H1 (cell line): ENCODE measurements at regions not wholly inside any gene's neighbourhood (a gene's known extent, or its start where the extent isn't known, plus 50 kb on each side); places are given as distances from the start of the nearest gene placed in this dataset.

ENCODE experiments used
- CTCF ChIA-PET: fragments of 300-600 bp; sonication (Branson Sonifier 250); formaldehyde crosslinking; loops from one replicate; lab custom pipeline; 2021; ENCODE audit not compliant: partially characterized antibody; lab: Charles Lee
- POLR2A ChIA-PET: fragments of 300-600 bp; sonication (Branson Sonifier 250); formaldehyde crosslinking; loops from one replicate; lab custom pipeline; 2021; ENCODE audit warnings: inconsistent platforms; ENCODE audit not compliant: partially characterized antibody; lab: Charles Lee
- DNase-seq, 2 experiments: peaks; one replicate each; pipeline versions ENCODE4 v3.0.0 to v3.0.0-alpha.2; 2010 to 2022; ENCODE audit warnings: low spot score in 2 of 2, low read depth in 1 of 2, mixed read lengths in 1 of 2
- FAIRE-seq: peaks from 2 replicates; lab custom pipeline; 2011; peaks lifted over from hg19 to GRCh38; lab: Jason Lieb, UNC
- H2AFZ ChIP-seq: 2 replicates; pipeline ENCODE4 v1.8.1; 2012; ENCODE audit warnings: low read length, inconsistent platforms
- H2AK5ac ChIP-seq: 2 replicates; pipeline ENCODE4 v1.6.1; 2013; ENCODE audit warnings: low read depth, low read length
- H2BK120ac ChIP-seq: replicated peaks from 2 replicates; pipeline ENCODE3; 2013; ENCODE audit warnings: low read depth, low read length, inconsistent platforms
- H2BK12ac ChIP-seq: 2 replicates; pipeline ENCODE4 v1.6.1; 2013; ENCODE audit warnings: low read depth, low read length
- H2BK15ac ChIP-seq: 2 replicates; pipeline ENCODE4 v1.6.1; 2013; ENCODE audit warnings: low read length
- H2BK20ac ChIP-seq: 2 replicates; pipeline ENCODE4 v1.6.1; 2013; ENCODE audit warnings: low read length
- H2BK5ac ChIP-seq: 2 replicates; pipeline ENCODE4 v1.6.1; 2013; ENCODE audit warnings: low read depth, low read length
- H3K14ac ChIP-seq: 2 replicates; pipeline ENCODE4 v1.6.1; 2013; ENCODE audit warnings: inconsistent platforms; ENCODE audit not compliant: insufficient read length
- H3K18ac ChIP-seq: 2 replicates; pipeline ENCODE4 v1.6.1; 2013; ENCODE audit warnings: low read length; ENCODE audit errors: extremely low read depth
- H3K23ac ChIP-seq: 2 replicates; pipeline ENCODE4 v1.6.1; 2013; ENCODE audit warnings: inconsistent platforms; ENCODE audit not compliant: insufficient read length
- H3K23me2 ChIP-seq: 2 replicates; pipeline ENCODE4 v1.6.1; 2013; ENCODE audit warnings: low read depth, low read length
- H3K27ac ChIP-seq: 2 replicates; pipeline ENCODE4 v1.6.1; 2011; ENCODE audit warnings: low read depth, low read length, inconsistent platforms
- H3K27me3 ChIP-seq, 4 experiments: replicated peaks in 1 of 4; 1 replicate in 1 of 4; 2 replicates in 3 of 4; pipeline versions ENCODE4 v1.6.1 to v1.8.1; 2011 to 2013; ENCODE audit warnings: low read length in 3 of 4, mild to moderate bottlenecking in 3 of 4, inconsistent platforms in 2 of 4, mixed read lengths in 2 of 4, moderate library complexity in 1 of 4; ENCODE audit not compliant: control insufficient read depth in 3 of 4, insufficient read depth in 3 of 4; ENCODE audit errors: extremely low read depth in 1 of 4
- H3K36me3 ChIP-seq, 4 experiments: 2 replicates each; pipeline versions ENCODE4 v1.6.1 to v1.8.1; 2011 to 2013; ENCODE audit warnings: mild to moderate bottlenecking in 4 of 4, low read length in 3 of 4, moderate library complexity in 2 of 4, control low read depth in 1 of 4, inconsistent platforms in 1 of 4; ENCODE audit not compliant: insufficient read depth in 4 of 4, control insufficient read depth in 2 of 4
- H3K4ac ChIP-seq: replicated peaks from 2 replicates; pipeline ENCODE3; 2013; ENCODE audit warnings: low read length, low read depth, mixed read lengths, inconsistent platforms; ENCODE audit not compliant: insufficient read length
- H3K4me1 ChIP-seq, 4 experiments: replicated peaks in 1 of 4; 1 replicate in 1 of 4; 2 replicates in 3 of 4; pipeline versions ENCODE4 v1.6.1 to v1.8.1; 2011 to 2013; ENCODE audit warnings: low read length in 3 of 4, inconsistent platforms in 2 of 4, mixed read lengths in 1 of 4; ENCODE audit not compliant: insufficient read depth in 4 of 4, control insufficient read depth in 3 of 4
- H3K4me2 ChIP-seq, 2 experiments: 2 replicates each; pipeline versions ENCODE4 v1.6.1 to v1.8.1; 2011 to 2013; ENCODE audit warnings: low read depth in 2 of 2, low read length in 2 of 2, control low read depth in 1 of 2, inconsistent platforms in 1 of 2, mild to moderate bottlenecking in 1 of 2; ENCODE audit not compliant: insufficient read depth in 1 of 2
- H3K4me3 ChIP-seq, 4 experiments: fragments of 200-600, 300-600 bp in 1 of 4; sonication (generic), shearing (Covaris generic), sonication (Bioruptor Twin) in 1 of 4; 2 replicates each; pipeline versions ENCODE4 v1.5.1 to v1.8.1; 2011 to 2016; ENCODE audit warnings: low read length in 4 of 4, low read depth in 3 of 4, control low read depth in 2 of 4, inconsistent platforms in 2 of 4, mild to moderate bottlenecking in 2 of 4, mixed read lengths in 1 of 4, moderate library complexity in 1 of 4; ENCODE audit not compliant: insufficient read depth in 2 of 4; ENCODE audit errors: extremely low read depth in 1 of 4
- H3K56ac ChIP-seq: replicated peaks from 2 replicates; pipeline ENCODE3; 2013; ENCODE audit warnings: low read depth, mild to moderate bottlenecking, mixed read lengths, low read length, inconsistent platforms; ENCODE audit not compliant: insufficient read length
- H3K79me1 ChIP-seq: 2 replicates; pipeline ENCODE4 v1.6.1; 2013; ENCODE audit warnings: low read depth, low read length, control low read depth
- H3K79me2 ChIP-seq, 2 experiments: 2 replicates each; pipeline versions ENCODE4 v1.6.1 to v1.8.1; 2012 to 2013; ENCODE audit warnings: low read length in 2 of 2, mild to moderate bottlenecking in 2 of 2, inconsistent platforms in 1 of 2; ENCODE audit not compliant: insufficient read depth in 2 of 2, control insufficient read depth in 1 of 2
- H3K9ac ChIP-seq, 4 experiments: replicated peaks in 1 of 4; 1 replicate in 1 of 4; 2 replicates in 3 of 4; pipeline versions ENCODE4 v1.6.1 to v1.8.1; 2011 to 2013; ENCODE audit warnings: low read depth in 3 of 4, low read length in 3 of 4, control low read depth in 2 of 4, mild to moderate bottlenecking in 2 of 4, moderate library complexity in 2 of 4, inconsistent platforms in 1 of 4; ENCODE audit errors: extremely low read depth in 1 of 4
- H3K9me3 ChIP-seq, 2 experiments: 2 replicates each; pipeline versions ENCODE4 v1.6.1 to v1.8.1; 2012 to 2013; ENCODE audit warnings: mild to moderate bottlenecking in 2 of 2, moderate library complexity in 2 of 2, control low read depth in 1 of 2, inconsistent platforms in 1 of 2, low read depth in 1 of 2, low read length in 1 of 2, mixed read lengths in 1 of 2; ENCODE audit not compliant: insufficient read depth in 2 of 2
- H4K20me1 ChIP-seq, 2 experiments: replicated peaks in 1 of 2; 2 replicates each; pipeline versions ENCODE3 to v1.8.1; 2011 to 2013; ENCODE audit warnings: inconsistent platforms in 2 of 2, low read length in 2 of 2, mild to moderate bottlenecking in 1 of 2; ENCODE audit not compliant: insufficient read depth in 2 of 2, control insufficient read depth in 1 of 2
- H4K5ac ChIP-seq: 2 replicates; pipeline ENCODE4 v1.6.1; 2013; ENCODE audit warnings: low read length, low read depth, mixed read lengths, inconsistent platforms; ENCODE audit not compliant: insufficient read length
- H4K8ac ChIP-seq: 2 replicates; pipeline ENCODE4 v1.8.0; 2013; ENCODE audit warnings: mild to moderate bottlenecking, moderate library complexity, low read length, inconsistent platforms; ENCODE audit not compliant: insufficient read depth; ENCODE audit errors: extremely low read depth
- H4K91ac ChIP-seq: replicated peaks from 2 replicates; pipeline ENCODE3; 2013; ENCODE audit warnings: low read length, mixed read lengths, inconsistent platforms; ENCODE audit not compliant: insufficient read length
- WGBS, 2 experiments: shearing (Covaris generic) in 1 of 2; methylation state at CpG; one replicate each; pipeline versions ENCODE4 v1.1.6 to v1.1.7; 2013 to 2015; ENCODE audit warnings: low lambda C conversion rate in 2 of 2, mixed read lengths in 2 of 2, inconsistent platforms in 1 of 2, low coverage in 1 of 2, missing lambda C conversion rate in 1 of 2; ENCODE audit not compliant: insufficient replicate concordance in 2 of 2, insufficient coverage in 1 of 2, insufficient read length in 1 of 2; ENCODE audit errors: extremely low coverage in 1 of 2, missing lambda C conversion rate in 1 of 2; 5-methylcytosine and 5-hydroxymethylcytosine counted together

GRCh38 chr15:79140846-79141570, 50.4 kb upstream of the RASGRF1 start:
- no peak overlapping the region for H2BK12ac ChIP-seq
- H4K91ac ChIP-seq, result no peak overlapping the region
- peaks cover 22 to 26% of the 10 kb centered on the region in 2 experiments; a peak in 3 of 4 replicates for H3K9me3 ChIP-seq
- 92% methylated on average over 1 of the region's 1 CpG; no CpG with 5 or more reads in 1 of the 2 experiments for WGBS, 2 experiments
- no peak overlapping the region for H3K4me3 ChIP-seq
- DNase-seq (no peak), FAIRE-seq (no peak)
- H3K27ac ChIP-seq, result no peak overlapping the region
- no peaks in the 10 kb centered on the region for H3K79me2 ChIP-seq
- H3K79me1 ChIP-seq, result no peaks in the 10 kb centered on the region
- H2BK120ac ChIP-seq, result no peak overlapping the region
- H2AK5ac ChIP-seq, result no peak overlapping the region
- no peak overlapping the region for H2BK5ac ChIP-seq
- no peak overlapping the region for H3K56ac ChIP-seq
- H3K4me2 ChIP-seq, result no peak overlapping the region
- H3K4ac ChIP-seq, result no peak overlapping the region
- no peak overlapping the region for H4K8ac ChIP-seq
- no peak overlapping the region for H3K23ac ChIP-seq
- no peaks in the 10 kb centered on the region for H3K23me2 ChIP-seq
- POLR2A ChIA-PET, result no interaction called here
- H3K27me3 ChIP-seq, result no peaks in the 10 kb centered on the region
- H3K4me1 ChIP-seq, result peaks cover 5 to 13% (median 7%) of the 10 kb centered on the region in 4 experiments; a peak in 6 of 7 replicates
- no peak overlapping the region for H3K18ac ChIP-seq
- no peak overlapping the region for H2BK20ac ChIP-seq
- H3K14ac ChIP-seq, result no peak overlapping the region
- CTCF ChIA-PET, result interaction anchor here (0.7 to 3.1 kb wide), 3 partner anchors 11 to 120 kb away, joined by 3 to 17 read pairs (median 3); no protein-coding TSS in a partner anchor
- H2BK15ac ChIP-seq, result no peak overlapping the region
- no peak overlapping the region for H3K9ac ChIP-seq
- no peak overlapping the region for H2AFZ ChIP-seq
- H4K5ac ChIP-seq, result no peak overlapping the region
- H3K36me3 ChIP-seq, result no peaks in the 10 kb centered on the region
- H4K20me1 ChIP-seq, result no peaks in the 10 kb centered on the region
